Adrenal gland (tissue), 9 donors: ENCODE measurements at regions not wholly inside any gene's neighbourhood (a gene's known extent, or its start where the extent isn't known, plus 50 kb on each side); places are given as distances from the start of the nearest gene placed in this dataset.

Experiments used
- DNase-seq, 7 donors: peaks; one replicate each; pipeline ENCODE4 v3.0.0-alpha.2; 2019 to 2020
- H3K27ac ChIP-seq, 5 donors: fragments of 200-600 bp; sonication (generic) in 4 of 5; 1 replicate in 3 of 5; 2 replicates in 2 of 5; pipeline versions ENCODE4 v1.5.1 to v1.8.0; 2016 to 2020; ENCODE audit warnings: mild to moderate bottlenecking in 1 of 5
- H3K27me3 ChIP-seq: fragments of 200-600 bp; 2 replicates; pipeline ENCODE4 v1.8.0; 2021
- H3K36me3 ChIP-seq, 2 donors: fragments of 200-600 bp; replicated peaks in 1 of 2; 1 replicate in 1 of 2; 2 replicates in 1 of 2; pipeline versions ENCODE4 v1.5.1 to v1.8.0; 2018 to 2022
- H3K4me1 ChIP-seq, 2 donors: fragments of 200-600 bp; replicated peaks in 1 of 2; 1 replicate in 1 of 2; 2 replicates in 1 of 2; pipeline versions ENCODE4 v1.5.1 to v1.8.0; 2018 to 2021
- H3K4me3 ChIP-seq, 4 donors: fragments of 200-600 bp; sonication (generic) in 3 of 4; one replicate each; pipeline ENCODE4 v1.5.1; 2016 to 2018
- H3K9me3 ChIP-seq, 3 donors: fragments of 200-600 bp; sonication (generic) in 1 of 3; replicated peaks in 1 of 3; 1 replicate in 2 of 3; 2 replicates in 1 of 3; pipeline versions ENCODE4 v1.5.1 to v1.8.0; 2016 to 2021
- POLR2A ChIP-seq, 2 donors: fragments of 450-650 bp; IDR thresholded peaks; one replicate each; pipeline ENCODE4 v1.6.1; 2017; ENCODE audit warnings: antibody characterized with exemption in 2 of 2, mild to moderate bottlenecking in 2 of 2, moderate library complexity in 1 of 2
- WGBS, 4 donors: extraction: QIAGEN DNeasy Blood & Tissue Kit in 2 of 4; methylation state at CpG; one replicate each; pipeline versions ENCODE4 v1.1.5 to v1.1.7; 2013 to 2017; 5-methylcytosine and 5-hydroxymethylcytosine counted together
- intact Hi-C, 2 donors: fragments of 100-400 bp; cut with DNase I; formaldehyde crosslinking; loops; one replicate each; pipeline versions ENCODE4 v1.14.1 to v1.15.0; 2022 to 2023
- TF ChIP-seq, protein P1 (sequence below), 6 experiments: fragments of 450-650 bp in 4 of 6; fragments of 200-600 bp in 2 of 6; sonication (generic) in 1 of 6; IDR thresholded peaks; 1 replicate in 5 of 6; 2 replicates in 1 of 6; pipeline versions ENCODE4 v1.5.1 to v1.8.0; 2016 to 2021; ENCODE audit warnings: antibody characterized with exemption in 6 of 6, mild to moderate bottlenecking in 2 of 6, moderate library complexity in 1 of 6
- donor health status: healthy with polysubstance abuse.
- donor health status: Bipolar disorder and iron deficiency.
- donor health status: DM: yes; HTN: yes; CAD: no.
- donor health status: DM: no; HTN: no; CAD: no.
- donor health status: DM: no; HTN: no; CAD: no.

DNA sequence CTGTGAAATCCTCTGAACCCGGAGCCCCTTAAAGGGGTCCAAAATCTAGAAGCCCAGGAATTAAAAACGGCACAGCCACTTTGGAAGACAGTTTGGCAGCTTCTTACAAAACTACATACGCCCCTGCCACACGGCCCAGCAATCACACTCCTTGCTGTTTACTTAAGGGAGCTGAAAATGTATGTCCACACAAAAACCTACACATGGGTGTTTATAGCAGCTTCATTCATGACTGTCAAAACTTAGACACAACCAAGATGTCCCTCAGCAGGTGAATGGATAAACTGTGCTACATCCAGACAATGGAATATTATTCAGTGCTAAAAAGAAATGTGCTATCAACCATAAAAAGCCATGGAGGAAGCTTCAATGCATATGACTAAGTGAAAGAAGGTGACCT lies 162.5 kb downstream of the NUP210 start:
- intact Hi-C loops: no loop called here
- TF ChIP-seq, protein P1, sequence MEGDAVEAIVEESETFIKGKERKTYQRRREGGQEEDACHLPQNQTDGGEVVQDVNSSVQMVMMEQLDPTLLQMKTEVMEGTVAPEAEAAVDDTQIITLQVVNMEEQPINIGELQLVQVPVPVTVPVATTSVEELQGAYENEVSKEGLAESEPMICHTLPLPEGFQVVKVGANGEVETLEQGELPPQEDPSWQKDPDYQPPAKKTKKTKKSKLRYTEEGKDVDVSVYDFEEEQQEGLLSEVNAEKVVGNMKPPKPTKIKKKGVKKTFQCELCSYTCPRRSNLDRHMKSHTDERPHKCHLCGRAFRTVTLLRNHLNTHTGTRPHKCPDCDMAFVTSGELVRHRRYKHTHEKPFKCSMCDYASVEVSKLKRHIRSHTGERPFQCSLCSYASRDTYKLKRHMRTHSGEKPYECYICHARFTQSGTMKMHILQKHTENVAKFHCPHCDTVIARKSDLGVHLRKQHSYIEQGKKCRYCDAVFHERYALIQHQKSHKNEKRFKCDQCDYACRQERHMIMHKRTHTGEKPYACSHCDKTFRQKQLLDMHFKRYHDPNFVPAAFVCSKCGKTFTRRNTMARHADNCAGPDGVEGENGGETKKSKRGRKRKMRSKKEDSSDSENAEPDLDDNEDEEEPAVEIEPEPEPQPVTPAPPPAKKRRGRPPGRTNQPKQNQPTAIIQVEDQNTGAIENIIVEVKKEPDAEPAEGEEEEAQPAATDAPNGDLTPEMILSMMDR (IDR thresholded peaks at IDR 0.05): no peak
- TF ChIP-seq POLR2A (IDR thresholded peaks at IDR 0.05): no peak
- Histone ChIP-seq H3K27me3 (no peaks in the 10 kb centered on the region), H3K4me3 (no peak overlapping the region), H3K9me3 (no peaks in the 10 kb centered on the region), H3K27ac (no peak overlapping the region), H3K4me1 (no peaks in the 10 kb centered on the region), H3K36me3 (no peaks in the 10 kb centered on the region)
- 67 to 72% (median 71%) methylated on average over 4 of the region's 4 CpGs for WGBS, 4 donors
- DNase-seq: no peak

DNA sequence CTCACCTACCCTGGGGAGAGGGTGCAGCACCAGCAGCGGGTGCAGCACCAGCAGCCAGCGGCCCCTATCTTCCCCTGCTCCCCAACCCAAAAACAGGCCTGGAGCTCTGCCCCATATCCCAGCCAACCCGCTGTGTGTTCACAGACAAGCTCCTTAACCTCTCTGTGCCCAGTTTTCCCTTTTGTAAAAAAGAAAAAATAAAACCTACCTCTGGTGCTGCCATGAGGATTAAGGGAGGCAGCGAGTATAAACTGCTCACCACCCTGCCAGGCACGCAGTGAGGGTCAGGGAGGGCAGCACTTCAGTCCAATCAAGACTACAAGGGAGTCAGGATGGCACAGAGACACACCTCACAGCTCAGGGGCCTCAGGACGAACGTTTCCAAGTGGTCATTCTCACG lies 163.3 kb downstream of the NUP210 start:
- Histone ChIP-seq H3K27ac (no peak overlapping the region), H3K9me3 (no peaks in the 10 kb centered on the region), H3K36me3 (no peaks in the 10 kb centered on the region), H3K4me1 (no peaks in the 10 kb centered on the region), H3K27me3 (no peaks in the 10 kb centered on the region), H3K4me3 (no peak overlapping the region)
- no peak for DNase-seq
- intact Hi-C loops: no loop called here
- TF ChIP-seq, protein P1 (IDR thresholded peaks at IDR 0.05): no peak
- no peak for TF ChIP-seq POLR2A (IDR thresholded peaks at IDR 0.05)
- WGBS, 4 donors: 73 to 86% (median 78%) methylated on average over 5 to 8 of the region's 8 CpGs

DNA sequence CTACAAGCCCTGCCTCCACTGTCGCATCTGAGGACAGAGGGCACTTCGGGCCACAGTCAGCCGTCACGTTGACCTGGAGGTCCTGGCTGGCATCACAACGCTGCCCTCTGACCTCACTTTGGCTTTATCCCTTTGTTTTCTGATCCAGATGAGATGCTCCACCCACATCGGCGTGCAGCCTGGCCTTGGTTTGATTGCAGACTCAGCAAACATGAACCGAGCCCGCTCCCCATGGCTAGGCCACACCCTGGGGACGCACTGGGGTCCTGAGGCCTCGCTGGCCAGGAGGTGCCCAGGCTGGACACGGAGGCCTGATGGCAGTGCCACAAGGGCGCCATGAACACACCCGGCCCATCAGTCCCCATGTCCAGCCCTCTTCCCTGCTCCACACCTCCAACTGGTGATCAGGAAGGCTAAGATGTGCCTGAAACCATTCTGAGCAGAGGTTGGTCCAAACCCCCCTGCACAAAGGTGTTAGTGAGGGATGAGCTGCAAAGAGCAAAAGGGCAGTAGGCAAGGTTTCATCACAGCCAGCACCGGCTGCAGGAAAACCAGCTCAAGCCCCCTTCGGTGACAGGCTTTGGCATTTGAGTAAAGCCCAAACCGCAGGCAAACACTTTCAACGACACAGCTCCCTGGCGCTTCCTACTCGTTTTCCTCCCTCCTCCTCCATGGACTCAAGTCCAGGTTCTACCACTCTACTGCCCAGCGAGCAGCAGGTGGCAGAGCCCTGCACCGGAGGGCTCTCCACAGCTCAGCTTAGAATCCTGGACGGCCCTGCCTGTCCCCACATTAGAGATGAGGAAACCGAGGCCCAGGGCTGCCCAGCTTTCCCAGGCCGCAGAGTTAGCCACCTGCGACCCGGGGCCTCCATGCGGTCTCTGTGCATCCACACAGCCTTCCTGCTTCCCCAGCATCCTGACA lies 165.8 kb downstream of the NUP210 start:
- Histone ChIP-seq H3K9me3 (no peaks in the 10 kb centered on the region), H3K4me1 (no peaks in the 10 kb centered on the region), H3K27me3 (no peaks in the 10 kb centered on the region), H3K4me3 (no peak overlapping the region), H3K36me3 (no peaks in the 10 kb centered on the region), H3K27ac (no peak overlapping the region)
- TF ChIP-seq, protein P1 (IDR thresholded peaks at IDR 0.05): no peak
- TF ChIP-seq POLR2A (IDR thresholded peaks at IDR 0.05): no peak
- no peak for DNase-seq
- intact Hi-C loops: no loop called here
- 74 to 81% (median 77%) methylated on average over 13 to 28 of the region's 28 CpGs for WGBS, 4 donors

DNA sequence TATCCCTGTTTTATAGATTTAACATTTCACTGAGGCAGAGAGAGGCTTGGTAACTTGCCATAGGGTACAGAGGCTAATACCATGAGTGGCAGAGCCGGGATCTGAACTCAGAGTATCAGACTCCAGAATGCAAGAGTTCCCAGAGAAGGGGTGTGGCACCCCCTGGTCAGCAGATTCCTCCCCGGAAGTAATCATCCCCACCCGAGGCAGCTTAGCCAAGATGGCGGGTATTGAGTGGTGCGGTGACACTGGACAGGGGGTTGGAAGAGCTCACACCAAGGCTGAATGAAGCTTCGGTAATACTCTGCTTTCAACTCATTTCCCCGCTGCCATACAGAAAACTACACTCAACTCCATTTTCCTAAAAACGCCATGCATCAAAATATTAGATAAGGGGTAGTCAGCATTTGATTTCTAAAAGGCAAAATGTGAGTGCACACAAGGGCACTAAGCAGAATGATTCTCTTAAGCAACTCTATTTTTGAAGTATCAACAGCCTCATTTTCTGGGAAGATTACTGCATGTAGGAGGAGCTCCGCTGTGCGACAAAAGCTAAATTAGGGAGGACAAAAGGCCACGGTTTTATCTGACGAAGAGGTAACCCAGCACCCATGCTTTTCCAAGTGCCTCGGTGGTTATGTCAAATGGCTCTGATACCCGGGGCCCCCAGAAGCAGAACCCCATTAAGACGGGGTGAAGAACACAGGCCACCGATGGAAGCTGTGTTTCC lies 166.7 kb downstream of the NUP210 start:
- H3K4me1 ChIP-seq: no peaks in the 10 kb centered on the region
- intact Hi-C loops: no loop called here
- no peaks in the 10 kb centered on the region for H3K9me3 ChIP-seq
- TF ChIP-seq POLR2A (IDR thresholded peaks at IDR 0.05): no peak
- TF ChIP-seq, protein P1 (IDR thresholded peaks at IDR 0.05): no peak
- H3K27me3 ChIP-seq: no peaks in the 10 kb centered on the region
- no peak for DNase-seq
- H3K4me3 ChIP-seq: no peak overlapping the region
- H3K36me3 ChIP-seq: no peaks in the 10 kb centered on the region
- WGBS, 4 donors: 81 to 88% (median 84%) methylated on average over 16 of the region's 16 CpGs
- no peak overlapping the region for H3K27ac ChIP-seq
